Aorta (tissue), 5 donors: ENCODE measurements at regions not wholly inside any gene's neighbourhood (a gene's known extent, or its start where the extent isn't known, plus 50 kb on each side); places are given as distances from the start of the nearest gene placed in this dataset.

Experiments
- ATAC-seq: fragments of 200-7000 bp; cut with Tn5 transposase; one replicate; pipeline ENCODE4 v1.9.1; 2022; ENCODE audit warnings: moderate library complexity; ENCODE audit not compliant: low FRiP score
- DNase-seq, 2 donors: peaks; one replicate each; pipeline ENCODE4 v3.0.0-alpha.2; 2020
- H3K27ac ChIP-seq, 2 donors: one replicate each; pipeline ENCODE4 v1.5.1; 2013; ENCODE audit warnings: low read length in 2 of 2, mild to moderate bottlenecking in 2 of 2, moderate library complexity in 2 of 2, control low read depth in 1 of 2, inconsistent platforms in 1 of 2, low read depth in 1 of 2
- H3K27me3 ChIP-seq, 2 donors: one replicate each; pipeline ENCODE4 v1.6.1; 2013; ENCODE audit warnings: control low read depth in 1 of 2, low read length in 1 of 2, mild to moderate bottlenecking in 1 of 2, moderate library complexity in 1 of 2; ENCODE audit not compliant: insufficient read depth in 2 of 2, control insufficient read depth in 1 of 2
- H3K36me3 ChIP-seq, 2 donors: one replicate each; pipeline ENCODE4 v1.6.1; 2013; ENCODE audit warnings: control low read depth in 1 of 2, low read length in 1 of 2, mild to moderate bottlenecking in 1 of 2; ENCODE audit not compliant: insufficient read depth in 2 of 2, control insufficient read depth in 1 of 2
- H3K4me1 ChIP-seq, 2 donors: one replicate each; pipeline ENCODE4 v1.6.1; 2013; ENCODE audit warnings: low read length in 2 of 2, control low read depth in 1 of 2, mild to moderate bottlenecking in 1 of 2, moderate library complexity in 1 of 2; ENCODE audit not compliant: insufficient read depth in 2 of 2, control insufficient read depth in 1 of 2
- H3K4me3 ChIP-seq, 2 donors: one replicate each; pipeline ENCODE4 v1.5.1; 2013; ENCODE audit warnings: low read length in 2 of 2, control low read depth in 1 of 2, mild to moderate bottlenecking in 1 of 2
- H3K9me3 ChIP-seq: one replicate; pipeline ENCODE4 v1.6.1; 2013; ENCODE audit warnings: mild to moderate bottlenecking, low read length; ENCODE audit not compliant: control insufficient read depth
- WGBS, 2 donors: extraction: QIAGEN DNeasy Blood & Tissue Kit; methylation state at CpG; one replicate each; pipeline ENCODE4 v1.1.7; 2013; 5-methylcytosine and 5-hydroxymethylcytosine counted together
- intact Hi-C, 2 donors: fragments of 100-400 bp; cut with DNase I; formaldehyde crosslinking; loops; one replicate each; pipeline versions ENCODE4 v1.14.2 to v1.15.0; 2022
- donor health status: healthy with polysubstance abuse.
- donor health status: Bipolar disorder and iron deficiency.
- donor health status: DM: no; HTN: no; CAD: no.
- donor health status: DM: no; HTN: no; CAD: no.
- donor health status: DM: yes; HTN: yes; CAD: no.

DNA sequence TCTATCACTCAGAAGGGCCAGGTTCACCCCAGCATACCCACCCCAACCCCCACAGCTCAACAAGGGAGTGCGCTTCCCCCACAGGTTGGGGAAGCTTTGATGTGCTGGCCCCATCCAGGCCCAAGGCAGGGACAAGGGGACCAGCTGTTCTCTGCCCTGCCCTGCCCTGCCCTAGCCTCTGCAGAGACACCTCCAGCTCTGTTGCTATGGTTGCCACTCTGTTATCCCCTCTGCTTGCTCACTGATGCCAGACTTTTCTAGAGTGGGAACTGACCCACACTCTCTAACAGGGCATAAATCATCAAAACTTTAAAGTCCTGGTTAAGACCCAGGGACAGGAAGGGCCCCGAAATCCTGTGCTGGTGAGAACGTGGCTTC is 50.4 kb upstream of the ENPP7 start:
- intact Hi-C loops: no loop called here
- DNase-seq: no peak
- Histone ChIP-seq H3K27me3 (no peaks in the 10 kb centered on the region), H3K9me3 (no peaks in the 10 kb centered on the region), H3K36me3 (no peaks in the 10 kb centered on the region), H3K4me1 (no peaks in the 10 kb centered on the region), H3K4me3 (no peak overlapping the region), H3K27ac (no peak overlapping the region)
- WGBS, 2 donors: 66 to 73% methylated on average over 3 of the region's 3 CpGs
- ATAC-seq: no peak

DNA sequence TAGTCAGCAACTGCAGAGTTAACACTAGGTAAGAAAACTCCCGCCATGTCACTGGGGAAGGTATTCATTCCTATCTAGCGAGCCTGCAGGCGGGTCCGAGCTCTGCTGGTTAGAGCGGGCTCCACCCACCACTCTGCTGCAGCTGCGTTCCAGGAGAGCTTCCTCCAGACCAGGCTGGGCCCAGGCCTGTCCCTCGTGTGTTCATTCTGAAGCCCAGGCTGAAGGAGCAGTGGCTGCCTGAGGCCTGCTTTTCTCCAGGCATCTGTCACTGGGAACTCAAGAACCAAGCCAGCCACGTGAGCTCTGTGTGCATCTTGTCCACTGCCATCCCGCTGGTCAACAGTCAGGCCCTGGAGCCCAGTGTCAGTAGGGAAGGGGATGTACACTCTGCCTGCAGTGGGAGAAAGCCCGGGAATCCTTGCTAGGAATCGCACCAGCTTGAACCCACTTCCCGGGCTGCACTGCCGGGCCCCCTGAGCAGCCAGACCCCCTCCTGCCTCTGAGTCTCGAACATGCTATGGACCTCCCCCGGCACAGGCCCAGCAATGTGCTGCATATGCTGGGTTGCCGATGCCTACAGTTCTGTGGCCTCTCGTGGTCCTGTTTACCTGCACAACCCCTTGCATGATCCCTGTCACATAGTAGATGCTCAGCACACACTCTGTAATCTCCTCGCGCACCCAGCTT is 51.0 kb upstream of the ENPP7 start:
- 86 to 89% methylated on average over 19 of the region's 19 CpGs for WGBS, 2 donors
- DNase-seq: no peak
- ATAC-seq: no peak
- Histone ChIP-seq H3K4me1 (no peaks in the 10 kb centered on the region), H3K4me3 (no peak overlapping the region), H3K27ac (no peak overlapping the region), H3K27me3 (no peaks in the 10 kb centered on the region), H3K9me3 (no peaks in the 10 kb centered on the region), H3K36me3 (no peaks in the 10 kb centered on the region)
- intact Hi-C loops: no loop called here

DNA sequence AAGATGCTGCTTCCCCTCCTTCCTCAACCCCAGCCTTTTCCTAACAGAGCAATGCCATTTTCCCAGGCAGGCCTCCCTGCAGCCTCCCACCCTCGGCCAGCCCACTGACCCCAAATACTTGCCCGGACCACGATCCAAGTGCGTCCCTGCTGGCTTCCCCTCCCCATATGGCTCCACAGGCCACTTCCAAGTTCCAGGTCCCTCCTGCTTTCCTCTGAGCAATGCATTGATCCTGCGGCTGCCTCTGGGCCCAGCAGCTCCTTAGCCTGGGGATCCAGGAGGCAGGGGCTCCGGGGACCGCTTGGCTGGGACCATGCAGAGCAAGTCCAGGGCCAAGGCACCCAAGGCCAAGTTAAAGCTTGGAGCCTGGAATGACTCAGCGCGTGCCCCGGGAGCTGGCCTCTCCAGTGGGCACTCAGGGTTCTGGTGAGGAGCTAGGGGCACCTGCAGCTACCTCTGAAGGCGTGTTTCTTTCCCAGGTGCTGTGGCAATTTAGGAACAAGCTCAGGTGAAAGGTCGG is 51.9 kb upstream of the ENPP7 start:
- H3K4me3 ChIP-seq: no peak overlapping the region
- intact Hi-C loops: no loop called here
- 65 to 66% methylated on average over 12 of the region's 12 CpGs for WGBS, 2 donors
- no peak for ATAC-seq
- H3K4me1 ChIP-seq: no peaks in the 10 kb centered on the region
- no peak overlapping the region for H3K27ac ChIP-seq
- no peaks in the 10 kb centered on the region for H3K36me3 ChIP-seq
- H3K27me3 ChIP-seq: no peaks in the 10 kb centered on the region
- no peak for DNase-seq
- H3K9me3 ChIP-seq: peaks cover 6% of the 10 kb centered on the region

DNA sequence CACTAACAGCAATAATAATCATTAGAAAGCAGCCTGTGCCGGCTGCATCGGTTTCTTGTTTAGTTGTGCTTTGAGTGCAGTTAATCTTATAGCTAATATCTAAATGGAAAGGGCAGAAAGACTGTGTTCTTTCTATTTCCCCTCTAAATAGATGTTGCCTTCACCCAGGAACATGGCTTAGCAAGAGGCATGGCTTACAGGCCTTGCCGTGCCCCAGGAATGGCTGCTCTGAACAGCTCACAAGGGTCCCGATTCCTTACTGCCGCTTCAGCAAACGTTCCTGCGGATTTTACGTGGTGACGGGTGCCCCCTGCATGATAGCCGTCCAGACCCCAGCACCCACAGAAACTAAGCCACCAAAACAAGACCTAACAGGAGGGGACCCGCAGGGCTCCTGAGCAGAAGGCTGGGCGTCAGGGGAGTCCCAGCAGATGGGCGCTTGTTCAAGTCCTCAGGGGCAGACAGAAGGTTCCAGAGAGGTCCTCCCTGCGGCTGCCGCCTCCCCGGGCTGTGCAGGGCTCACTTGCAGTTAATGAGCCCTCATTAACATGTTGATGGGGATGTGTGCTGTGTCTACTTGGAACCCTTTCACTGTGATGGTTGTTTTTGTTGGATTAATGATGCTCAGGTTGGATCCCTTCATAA is 52.5 kb upstream of the ENPP7 start:
- intact Hi-C loops: no loop called here
- no peak for ATAC-seq
- Histone ChIP-seq H3K27me3 (no peaks in the 10 kb centered on the region), H3K4me1 (no peaks in the 10 kb centered on the region), H3K9me3 (peaks cover 7% of the 10 kb centered on the region), H3K4me3 (no peak overlapping the region), H3K27ac (no peak overlapping the region), H3K36me3 (no peaks in the 10 kb centered on the region)
- DNase-seq: no peak
- WGBS, 2 donors: 69 to 78% methylated on average over 16 of the region's 16 CpGs

DNA sequence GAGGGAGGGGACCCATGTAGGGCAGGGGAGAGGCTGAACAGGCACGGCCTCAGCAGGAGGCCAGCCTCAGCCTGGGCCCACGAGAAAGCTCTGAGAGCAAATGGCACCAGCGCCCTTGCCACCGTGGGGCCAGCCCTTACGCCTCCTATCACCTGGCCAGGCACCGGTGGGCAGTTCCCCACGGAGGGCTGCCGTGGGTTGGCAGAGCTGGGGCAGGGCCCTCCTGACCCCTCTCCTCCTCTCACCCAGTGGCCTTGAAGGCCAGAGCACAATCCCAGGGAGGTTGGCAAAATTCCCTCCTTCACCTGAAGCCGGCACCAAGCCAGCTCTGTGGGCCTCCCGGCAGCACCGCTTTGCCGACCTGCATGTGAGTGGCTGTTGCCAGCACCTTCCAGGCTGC is 53.1 kb upstream of the ENPP7 start:
- Histone ChIP-seq H3K27me3 (no peaks in the 10 kb centered on the region), H3K36me3 (no peaks in the 10 kb centered on the region), H3K4me1 (no peaks in the 10 kb centered on the region), H3K4me3 (no peak overlapping the region), H3K27ac (no peak overlapping the region), H3K9me3 (peaks cover 9% of the 10 kb centered on the region)
- DNase-seq (peak in 1 of 2 donors; percentile 54), ATAC-seq (no peak)
- intact Hi-C loops: no loop called here
- WGBS, 2 donors: 72% methylated on average over 12 of the region's 12 CpGs

DNA sequence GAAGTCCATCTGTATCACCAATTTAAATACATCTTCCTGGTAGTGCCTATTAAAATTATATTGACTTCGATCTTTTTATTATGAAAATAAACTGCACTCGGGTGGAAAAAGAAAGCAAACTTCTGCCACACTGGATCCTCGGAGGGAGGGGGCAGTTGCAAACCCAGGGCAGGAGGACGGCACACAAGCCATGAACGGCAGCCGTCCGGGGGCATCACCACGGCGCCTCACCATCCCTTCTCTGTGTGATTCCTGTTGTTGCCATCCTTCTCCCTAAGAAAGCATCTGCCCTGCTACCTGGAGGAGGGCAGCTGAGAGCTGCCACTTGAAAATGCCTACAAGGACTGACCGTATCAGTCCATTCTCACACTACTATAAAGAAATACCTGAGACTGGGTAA is 53.9 kb upstream of the ENPP7 start:
- intact Hi-C loops: no loop called here
- Histone ChIP-seq H3K9me3 (peaks cover 9% of the 10 kb centered on the region), H3K27me3 (no peaks in the 10 kb centered on the region), H3K4me3 (no peak overlapping the region), H3K27ac (no peak overlapping the region), H3K4me1 (no peaks in the 10 kb centered on the region), H3K36me3 (no peaks in the 10 kb centered on the region)
- DNase-seq (peak in 1 of 2 donors; percentile 58), ATAC-seq (no peak)
- WGBS, 2 donors: 84 to 85% methylated on average over 10 of the region's 10 CpGs

DNA sequence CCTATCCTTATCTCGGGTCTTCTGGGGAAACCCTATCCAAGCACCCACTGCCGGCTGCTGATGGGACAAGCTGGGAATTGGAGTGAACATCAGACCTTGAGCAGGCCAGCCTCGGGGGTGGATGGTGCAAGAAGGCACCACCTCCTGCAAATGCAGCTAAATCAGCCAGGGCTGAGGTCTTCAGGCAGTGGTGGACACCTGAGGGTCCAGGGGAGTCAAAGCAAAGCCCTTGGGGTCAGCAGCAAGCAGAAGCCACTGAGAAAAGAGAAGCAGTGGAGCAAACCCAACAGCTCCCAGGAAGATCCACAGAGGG is 55.4 kb upstream of the ENPP7 start:
- Histone ChIP-seq H3K9me3 (peaks cover 9% of the 10 kb centered on the region), H3K36me3 (no peaks in the 10 kb centered on the region), H3K27ac (no peak overlapping the region), H3K4me3 (no peak overlapping the region), H3K4me1 (no peaks in the 10 kb centered on the region), H3K27me3 (no peaks in the 10 kb centered on the region)
- no peak for DNase-seq
- intact Hi-C loops: no loop called here
- WGBS, 2 donors: 85 to 95% methylated on average over 3 of the region's 3 CpGs
- no peak for ATAC-seq

DNA sequence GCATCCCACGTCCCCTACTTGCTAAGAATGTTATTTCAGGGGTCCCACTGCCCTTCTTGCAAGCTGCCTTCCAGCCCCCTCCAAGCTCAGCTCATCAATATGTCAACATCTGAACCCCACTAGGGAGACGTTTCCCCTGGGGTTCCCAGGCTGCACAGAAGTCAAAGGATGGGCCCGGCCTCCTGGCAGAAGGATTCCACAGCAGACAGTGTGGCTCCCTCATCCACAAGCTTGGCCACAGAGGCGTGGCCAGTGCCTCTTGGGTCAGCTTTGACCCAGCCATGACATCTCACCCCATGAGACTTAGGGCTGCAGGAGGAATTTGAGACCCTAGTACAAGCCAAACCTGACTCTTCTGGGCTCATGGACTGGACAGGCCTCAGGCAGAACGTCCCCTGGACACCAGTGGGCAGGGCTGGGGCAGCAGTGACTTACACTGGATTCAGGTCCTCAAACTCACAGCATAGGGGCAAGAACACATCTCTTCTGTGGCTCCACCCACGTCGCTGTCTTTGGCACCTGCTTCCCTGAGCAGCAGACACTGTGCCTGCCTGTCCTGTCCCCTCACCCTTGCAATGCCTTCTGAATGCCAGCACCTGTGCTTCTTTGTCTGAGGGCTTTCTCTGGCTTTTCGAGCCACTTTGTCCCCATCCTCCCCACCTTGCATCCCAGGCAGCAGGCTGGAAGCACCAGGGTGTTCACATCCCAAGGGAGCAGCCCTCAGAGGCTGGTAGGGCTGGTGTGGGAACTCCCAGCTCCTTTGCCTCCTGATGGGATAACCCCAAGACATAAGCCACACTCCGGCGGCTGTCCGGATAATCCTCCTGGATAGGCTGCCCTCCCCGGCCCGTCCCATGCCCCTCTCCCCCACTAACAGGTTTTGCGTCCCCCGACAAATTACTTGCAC is 56.0 kb upstream of the ENPP7 start:
- intact Hi-C loops: no loop called here
- H3K27ac ChIP-seq: no peak overlapping the region
- peak in 1 of 2 donors; percentile 69 for DNase-seq
- no peak overlapping the region for H3K4me3 ChIP-seq
- 82 to 83% methylated on average over 15 of the region's 15 CpGs for WGBS, 2 donors
- H3K27me3 ChIP-seq: no peaks in the 10 kb centered on the region
- H3K9me3 ChIP-seq: peaks cover 9% of the 10 kb centered on the region
- no peak for ATAC-seq
- H3K36me3 ChIP-seq: no peaks in the 10 kb centered on the region
- no peaks in the 10 kb centered on the region for H3K4me1 ChIP-seq
